Neural progenitor cell (in vitro differentiated cells): ENCODE measurements at regions not wholly inside any gene's neighbourhood (a gene's known extent, or its start where the extent isn't known, plus 50 kb on each side); places are given as distances from the start of the nearest gene placed in this dataset.

Experiments used
- DNase-seq: peaks from one replicate; pipeline ENCODE4 v3.0.0-alpha.2; 2016; ENCODE audit warnings: low spot score
- H2AFZ ChIP-seq: fragments of 200-600 bp; sonication (generic); replicated peaks from 2 replicates; pipeline ENCODE4 v1.6.1; 2016; ENCODE audit warnings: antibody characterized with exemption
- H3F3A ChIP-seq: fragments of 200-600 bp; sonication (generic); 2 replicates; pipeline ENCODE4 v1.6.1; 2016; ENCODE audit warnings: antibody characterized with exemption, low read depth
- H3K27ac ChIP-seq: fragments of 200-600 bp; sonication (generic); 2 replicates; pipeline ENCODE4 v1.5.1; 2016; ENCODE audit warnings: mild to moderate bottlenecking
- H3K27me3 ChIP-seq: fragments of 200-600 bp; sonication (generic); 2 replicates; pipeline ENCODE4 v1.6.1; 2016; ENCODE audit warnings: mild to moderate bottlenecking, moderate library complexity
- H3K36me3 ChIP-seq: fragments of 200-600 bp; sonication (generic); 2 replicates; pipeline ENCODE4 v1.5.1; 2016
- H3K4me1 ChIP-seq: fragments of 200-600 bp; sonication (generic); 2 replicates; pipeline ENCODE4 v1.6.1; 2016; ENCODE audit warnings: mixed run types
- H3K4me2 ChIP-seq: fragments of 200-600 bp; sonication (generic); 2 replicates; pipeline ENCODE4 v1.6.1; 2016
- H3K4me3 ChIP-seq: fragments of 200-600 bp; sonication (generic); 2 replicates; pipeline ENCODE4 v1.5.1; 2016
- H3K79me2 ChIP-seq: fragments of 200-600 bp; sonication (generic); 2 replicates; pipeline ENCODE4 v1.6.1; 2016; ENCODE audit warnings: low read depth
- H3K9ac ChIP-seq: fragments of 200-600 bp; sonication (generic); 2 replicates; pipeline ENCODE4 v1.6.1; 2016
- H3K9me3 ChIP-seq: fragments of 200-600 bp; sonication (generic); 2 replicates; pipeline ENCODE4 v1.5.1; 2016; ENCODE audit warnings: low read depth
- H4K20me1 ChIP-seq: fragments of 200-600 bp; sonication (generic); 2 replicates; pipeline ENCODE4 v1.6.1; 2016; ENCODE audit warnings: low read depth
- H3K27ac Mint-ChIP-seq: 3 replicates; pipeline ENCODE4 v1.8.0; 2021; ENCODE audit warnings: mixed read lengths
- H3K27me3 Mint-ChIP-seq: 2 replicates; pipeline ENCODE4 v1.8.0; 2022; ENCODE audit warnings: low read depth, mild to moderate bottlenecking, inconsistent platforms, moderate library complexity, mixed read lengths; ENCODE audit not compliant: insufficient read depth
- H3K36me3 Mint-ChIP-seq: 3 replicates; pipeline ENCODE4 v1.8.0; 2021; ENCODE audit warnings: mixed read lengths
- H3K4me1 Mint-ChIP-seq: 3 replicates; pipeline ENCODE4 v1.8.0; 2021; ENCODE audit warnings: mixed read lengths
- H3K4me3 Mint-ChIP-seq: 3 replicates; pipeline ENCODE4 v1.8.0; 2021; ENCODE audit warnings: mild to moderate bottlenecking, moderate library complexity, mixed read lengths
- H3K9me3 Mint-ChIP-seq: 3 replicates; pipeline ENCODE4 v1.8.0; 2020; ENCODE audit warnings: mixed read lengths
- EZH2 ChIP-seq: fragments of 200-600 bp; sonication (generic); IDR thresholded peaks from 2 replicates; pipeline ENCODE4 v1.6.1; 2017; ENCODE audit warnings: antibody characterized with exemption, mild to moderate bottlenecking, moderate library complexity
- EZH2phosphoT487 ChIP-seq: fragments of 200-600 bp; sonication (generic); IDR thresholded peaks from 2 replicates; pipeline ENCODE4 v1.6.1; 2017; ENCODE audit warnings: antibody characterized with exemption
- TF ChIP-seq, protein P1 (sequence below): fragments of 200-600 bp; sonication (generic); IDR thresholded peaks from 2 replicates; pipeline ENCODE4 v1.5.1; 2017; ENCODE audit warnings: antibody characterized with exemption, mild to moderate bottlenecking

DNA sequence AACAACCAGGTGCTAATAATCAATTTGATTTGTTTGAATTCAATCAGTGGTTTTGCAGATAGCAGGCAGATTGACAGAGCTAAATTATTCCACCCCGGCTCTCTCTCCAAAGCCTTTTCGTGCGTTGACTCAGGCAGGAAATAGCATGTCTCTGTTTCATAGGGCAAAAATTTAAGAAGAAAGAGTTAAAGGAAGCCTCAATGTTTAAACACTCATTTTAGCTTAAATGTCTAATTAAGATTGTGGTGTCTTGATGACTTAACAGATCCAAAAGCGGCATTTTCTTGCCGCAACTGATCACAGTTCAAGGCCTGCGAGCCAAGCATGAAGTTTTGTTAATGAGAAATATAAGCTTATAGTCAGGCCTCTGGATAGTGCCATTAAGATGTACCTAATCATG lies 1051.1 kb upstream of the AUTS2 start:
- Histone ChIP-seq H3K9ac (no peak overlapping the region), H3K4me1 (no peaks in the 10 kb centered on the region), H3F3A (no peaks in the 10 kb centered on the region), H3K4me2 (no peak overlapping the region), H3K36me3 (no peaks in the 10 kb centered on the region), H3K4me3 (no peak overlapping the region), H3K27ac (no peak overlapping the region), H3K79me2 (no peaks in the 10 kb centered on the region), H3K9me3 (no peaks in the 10 kb centered on the region), H2AFZ (no peak overlapping the region), H4K20me1 (no peaks in the 10 kb centered on the region), H3K27me3 (no peaks in the 10 kb centered on the region)
- H3K36me3 Mint-ChIP-seq = no peaks in the 10 kb centered on the region
- no peak overlapping the region for H3K4me3 Mint-ChIP-seq
- TF ChIP-seq EZH2phosphoT487 (no peak), EZH2 (no peak)
- TF ChIP-seq, protein P1, sequence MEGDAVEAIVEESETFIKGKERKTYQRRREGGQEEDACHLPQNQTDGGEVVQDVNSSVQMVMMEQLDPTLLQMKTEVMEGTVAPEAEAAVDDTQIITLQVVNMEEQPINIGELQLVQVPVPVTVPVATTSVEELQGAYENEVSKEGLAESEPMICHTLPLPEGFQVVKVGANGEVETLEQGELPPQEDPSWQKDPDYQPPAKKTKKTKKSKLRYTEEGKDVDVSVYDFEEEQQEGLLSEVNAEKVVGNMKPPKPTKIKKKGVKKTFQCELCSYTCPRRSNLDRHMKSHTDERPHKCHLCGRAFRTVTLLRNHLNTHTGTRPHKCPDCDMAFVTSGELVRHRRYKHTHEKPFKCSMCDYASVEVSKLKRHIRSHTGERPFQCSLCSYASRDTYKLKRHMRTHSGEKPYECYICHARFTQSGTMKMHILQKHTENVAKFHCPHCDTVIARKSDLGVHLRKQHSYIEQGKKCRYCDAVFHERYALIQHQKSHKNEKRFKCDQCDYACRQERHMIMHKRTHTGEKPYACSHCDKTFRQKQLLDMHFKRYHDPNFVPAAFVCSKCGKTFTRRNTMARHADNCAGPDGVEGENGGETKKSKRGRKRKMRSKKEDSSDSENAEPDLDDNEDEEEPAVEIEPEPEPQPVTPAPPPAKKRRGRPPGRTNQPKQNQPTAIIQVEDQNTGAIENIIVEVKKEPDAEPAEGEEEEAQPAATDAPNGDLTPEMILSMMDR = no peak
- DNase-seq = no peak
- H3K27ac Mint-ChIP-seq = no peak overlapping the region
- H3K27me3 Mint-ChIP-seq = no peaks in the 10 kb centered on the region
- no peaks in the 10 kb centered on the region for H3K4me1 Mint-ChIP-seq
- H3K9me3 Mint-ChIP-seq = no peaks in the 10 kb centered on the region

DNA sequence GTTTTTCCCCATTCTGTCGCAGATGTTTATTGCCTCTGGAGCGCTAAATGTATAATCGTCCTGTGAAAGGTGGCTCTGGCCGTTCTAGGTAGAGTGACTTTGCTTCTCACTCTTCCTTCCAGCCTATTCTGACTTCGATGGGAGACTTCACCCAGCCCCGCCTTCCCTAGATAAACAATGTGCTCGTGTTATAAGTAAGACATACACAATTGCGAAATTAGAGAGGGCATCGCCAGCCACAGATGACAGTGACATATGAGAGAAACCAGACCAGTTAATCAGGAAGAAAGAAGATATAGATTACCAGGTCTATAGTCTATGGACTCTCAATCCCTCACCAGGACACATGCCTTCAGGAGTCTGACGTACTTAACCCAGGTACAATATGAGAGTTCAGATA lies 1050.5 kb upstream of the AUTS2 start:
- no peaks in the 10 kb centered on the region for H3K36me3 Mint-ChIP-seq
- H4K20me1 ChIP-seq = no peaks in the 10 kb centered on the region
- H3K9ac ChIP-seq = no peak overlapping the region
- H3K4me3 ChIP-seq = no peak overlapping the region
- no peak overlapping the region for H3K27ac Mint-ChIP-seq
- H3F3A ChIP-seq = no peaks in the 10 kb centered on the region
- no peaks in the 10 kb centered on the region for H3K9me3 ChIP-seq
- H3K79me2 ChIP-seq = no peaks in the 10 kb centered on the region
- H3K27ac ChIP-seq = no peak overlapping the region
- H3K4me3 Mint-ChIP-seq = no peak overlapping the region
- no peaks in the 10 kb centered on the region for H3K36me3 ChIP-seq
- TF ChIP-seq EZH2phosphoT487 = no peak
- TF ChIP-seq EZH2 = no peak
- TF ChIP-seq, protein P1 = no peak
- no peak overlapping the region for H2AFZ ChIP-seq
- no peaks in the 10 kb centered on the region for H3K27me3 ChIP-seq
- H3K27me3 Mint-ChIP-seq = no peaks in the 10 kb centered on the region
- H3K9me3 Mint-ChIP-seq = no peaks in the 10 kb centered on the region
- no peaks in the 10 kb centered on the region for H3K4me1 ChIP-seq
- DNase-seq = no peak
- H3K4me2 ChIP-seq = no peak overlapping the region
- no peaks in the 10 kb centered on the region for H3K4me1 Mint-ChIP-seq

DNA sequence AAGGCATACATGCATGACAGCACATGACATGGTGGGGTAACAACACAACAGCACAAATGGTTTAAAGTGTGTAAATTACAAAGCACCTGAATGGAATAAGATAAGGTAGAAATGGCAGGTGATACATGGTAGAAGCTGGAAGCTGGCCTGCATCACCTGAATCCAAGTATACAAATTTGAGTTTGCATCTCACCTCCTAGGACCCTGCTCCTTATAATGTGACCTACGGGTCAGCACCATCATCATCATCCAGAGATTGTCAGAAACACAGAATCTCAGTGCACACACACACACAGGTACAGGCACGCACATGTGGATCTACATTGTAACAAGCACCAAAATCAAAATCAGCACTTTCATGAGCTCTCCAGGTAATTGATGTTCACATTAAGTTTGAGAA lies 1048.2 kb upstream of the AUTS2 start:
- H3K4me2 ChIP-seq = no peak overlapping the region
- H3K27ac ChIP-seq = no peak overlapping the region
- no peaks in the 10 kb centered on the region for H3K36me3 Mint-ChIP-seq
- no peaks in the 10 kb centered on the region for H3K79me2 ChIP-seq
- no peak overlapping the region for H2AFZ ChIP-seq
- H4K20me1 ChIP-seq = no peaks in the 10 kb centered on the region
- DNase-seq = no peak
- peaks cover 3% of the 10 kb centered on the region for H3K27me3 Mint-ChIP-seq
- H3K9me3 Mint-ChIP-seq = no peaks in the 10 kb centered on the region
- H3K4me1 Mint-ChIP-seq = no peaks in the 10 kb centered on the region
- no peak overlapping the region for H3K4me3 ChIP-seq
- H3K4me1 ChIP-seq = no peaks in the 10 kb centered on the region
- no peaks in the 10 kb centered on the region for H3K9me3 ChIP-seq
- no peak overlapping the region for H3K4me3 Mint-ChIP-seq
- no peaks in the 10 kb centered on the region for H3K36me3 ChIP-seq
- no peak overlapping the region for H3K27ac Mint-ChIP-seq
- no peak overlapping the region for H3K9ac ChIP-seq
- H3F3A ChIP-seq = no peaks in the 10 kb centered on the region
- TF ChIP-seq EZH2phosphoT487 = no peak
- TF ChIP-seq, protein P1 = no peak
- no peak for TF ChIP-seq EZH2
- no peaks in the 10 kb centered on the region for H3K27me3 ChIP-seq

DNA sequence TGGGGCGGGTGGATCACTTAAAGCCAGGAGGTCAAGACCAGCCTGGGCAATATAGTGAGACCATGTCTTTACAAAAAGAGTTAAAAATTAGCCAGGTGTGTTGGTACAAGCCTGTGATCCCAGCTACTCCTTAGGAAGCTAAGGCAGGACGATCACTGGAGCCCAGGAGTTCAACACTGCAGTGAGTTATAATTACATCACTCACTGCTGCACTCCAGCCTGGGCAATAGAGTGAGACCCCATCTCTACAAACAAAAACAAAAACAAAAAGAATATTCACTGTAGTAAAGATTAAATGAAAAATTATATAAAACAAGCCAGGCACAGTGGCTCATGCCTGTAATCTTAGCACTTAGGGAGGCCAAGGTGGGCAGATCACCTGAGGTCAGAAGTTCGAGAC lies 1047.6 kb upstream of the AUTS2 start:
- no peaks in the 10 kb centered on the region for H4K20me1 ChIP-seq
- no peak overlapping the region for H3K9ac ChIP-seq
- H3K4me1 ChIP-seq = no peaks in the 10 kb centered on the region
- H3K27me3 Mint-ChIP-seq = peaks cover 3% of the 10 kb centered on the region
- no peaks in the 10 kb centered on the region for H3K79me2 ChIP-seq
- H3K9me3 ChIP-seq = no peaks in the 10 kb centered on the region
- H3K4me3 ChIP-seq = no peak overlapping the region
- H3K27me3 ChIP-seq = no peaks in the 10 kb centered on the region
- H3K4me3 Mint-ChIP-seq = no peak overlapping the region
- H3K9me3 Mint-ChIP-seq = no peaks in the 10 kb centered on the region
- H3K27ac ChIP-seq = no peak overlapping the region
- H3K4me1 Mint-ChIP-seq = no peaks in the 10 kb centered on the region
- H2AFZ ChIP-seq = no peak overlapping the region
- DNase-seq = no peak
- no peaks in the 10 kb centered on the region for H3F3A ChIP-seq
- H3K4me2 ChIP-seq = no peak overlapping the region
- TF ChIP-seq, protein P1 = no peak
- TF ChIP-seq EZH2 = no peak
- TF ChIP-seq EZH2phosphoT487 = no peak
- H3K36me3 ChIP-seq = no peaks in the 10 kb centered on the region
- H3K27ac Mint-ChIP-seq = no peak overlapping the region
- no peaks in the 10 kb centered on the region for H3K36me3 Mint-ChIP-seq
